Parathyroid adenoma (tissue), 2 donors: ENCODE measurements at regions not wholly inside any gene's neighbourhood (a gene's known extent, or its start where the extent isn't known, plus 50 kb on each side); places are given as distances from the start of the nearest gene placed in this dataset.
"Not testable (repeated sequence)": the region's sequence is repeated elsewhere in the genome, so short reads cannot be mapped to it uniquely, and the experiment has no call there.

ENCODE experiments used
- H2AFZ ChIP-seq: fragments of 300-600 bp; sonication (generic); one replicate; pipeline ENCODE4 v1.7.0; 2017; ENCODE audit warnings: antibody characterized with exemption, mild to moderate bottlenecking
- H3K27ac ChIP-seq: fragments of 300-600 bp; sonication (generic); one replicate; pipeline ENCODE4 v1.7.0; 2017
- H3K27me3 ChIP-seq: fragments of 300-600 bp; sonication (generic); one replicate; pipeline ENCODE4 v1.7.0; 2017; ENCODE audit warnings: low read length; ENCODE audit not compliant: control insufficient read depth, insufficient read depth
- H3K36me3 ChIP-seq: fragments of 300-600 bp; sonication (generic); one replicate; pipeline ENCODE4 v1.7.0; 2017; ENCODE audit warnings: low read length; ENCODE audit not compliant: control insufficient read depth, insufficient read depth
- H3K4me1 ChIP-seq: fragments of 300-600 bp; sonication (generic); one replicate; pipeline ENCODE4 v1.7.0; 2017; ENCODE audit warnings: control low read depth
- H3K4me2 ChIP-seq: fragments of 300-600 bp; sonication (generic); one replicate; pipeline ENCODE4 v1.7.0; 2017; ENCODE audit warnings: low read length
- H3K4me3 ChIP-seq: fragments of 300-600 bp; sonication (generic); one replicate; pipeline ENCODE4 v1.7.0; 2017; ENCODE audit warnings: low read depth, low read length
- H3K79me2 ChIP-seq: fragments of 300-600 bp; sonication (generic); one replicate; pipeline ENCODE4 v1.7.0; 2017; ENCODE audit warnings: control low read depth
- H3K9ac ChIP-seq: fragments of 300-600 bp; sonication (generic); one replicate; pipeline ENCODE4 v1.7.0; 2017; ENCODE audit warnings: mild to moderate bottlenecking
- H3K9me3 ChIP-seq: fragments of 300-600 bp; sonication (generic); one replicate; pipeline ENCODE4 v1.7.0; 2017; ENCODE audit warnings: low read length; ENCODE audit not compliant: control insufficient read depth
- CTCF ChIP-seq: fragments of 300-600 bp; sonication (generic); IDR thresholded peaks from one replicate; pipeline ENCODE4 v1.7.0; 2017; ENCODE audit warnings: antibody characterized with exemption, mild to moderate bottlenecking
- donor health status: primary hyperparathyroidism.

GRCh38 chr3:109696932-109697331 is 359.6 kb upstream of the DPPA4 start:
- no peaks in the 10 kb centered on the region for H3K27me3 ChIP-seq
- H2AFZ ChIP-seq = no peak overlapping the region
- H3K9ac ChIP-seq = no peak overlapping the region
- no peaks in the 10 kb centered on the region for H3K9me3 ChIP-seq
- H3K4me2 ChIP-seq = no peak overlapping the region
- no peaks in the 10 kb centered on the region for H3K36me3 ChIP-seq
- no peaks in the 10 kb centered on the region for H3K79me2 ChIP-seq
- H3K27ac ChIP-seq = no peak overlapping the region
- H3K4me1 ChIP-seq = no peaks in the 10 kb centered on the region
- no peak for TF ChIP-seq CTCF
- no peak overlapping the region for H3K4me3 ChIP-seq

- Histone ChIP-seq H3K27ac (no peak overlapping the region), H3K9ac (no peak overlapping the region), H3K4me2 (no peak overlapping the region), H3K4me3 (no peak overlapping the region), H3K36me3 (no peaks in the 10 kb centered on the region), H3K79me2 (no peaks in the 10 kb centered on the region), H3K9me3 (no peaks in the 10 kb centered on the region), H2AFZ (no peak overlapping the region), H3K4me1 (no peaks in the 10 kb centered on the region), H3K27me3 (no peaks in the 10 kb centered on the region)
- TF ChIP-seq CTCF = no peak
Observed at GRCh38 chr3:109702252-109702651, 364.9 kb upstream of the DPPA4 start.

GRCh38 chr3:109702976-109703375 is 365.6 kb upstream of the DPPA4 start:
- H3K27me3 ChIP-seq = no peaks in the 10 kb centered on the region
- no peak overlapping the region for H3K4me2 ChIP-seq
- H3K9me3 ChIP-seq = no peaks in the 10 kb centered on the region
- no peak overlapping the region for H3K9ac ChIP-seq
- H2AFZ ChIP-seq = no peak overlapping the region
- no peaks in the 10 kb centered on the region for H3K36me3 ChIP-seq
- TF ChIP-seq CTCF = no peak
- no peaks in the 10 kb centered on the region for H3K79me2 ChIP-seq
- H3K4me1 ChIP-seq = no peaks in the 10 kb centered on the region
- no peak overlapping the region for H3K27ac ChIP-seq
- H3K4me3 ChIP-seq = no peak overlapping the region

GRCh38 chr3:109705133-109705532 is 367.8 kb upstream of the DPPA4 start:
- H3K27me3 ChIP-seq, H3K4me1 ChIP-seq, H3K9me3 ChIP-seq, H3K4me2 ChIP-seq, H3K4me3 ChIP-seq, H3K27ac ChIP-seq, H3K79me2 ChIP-seq, H3K36me3 ChIP-seq, H2AFZ ChIP-seq, H3K9ac ChIP-seq: not testable (repeated sequence)

- H3K9me3 ChIP-seq = no peaks in the 10 kb centered on the region
- no peak overlapping the region for H2AFZ ChIP-seq
- no peak overlapping the region for H3K4me2 ChIP-seq
- no peak overlapping the region for H3K27ac ChIP-seq
- no peak for TF ChIP-seq CTCF
- no peaks in the 10 kb centered on the region for H3K36me3 ChIP-seq
- H3K9ac ChIP-seq = no peak overlapping the region
- H3K27me3 ChIP-seq = no peaks in the 10 kb centered on the region
- H3K4me3 ChIP-seq = no peak overlapping the region
- H3K4me1 ChIP-seq = no peaks in the 10 kb centered on the region
- H3K79me2 ChIP-seq = no peaks in the 10 kb centered on the region
Observed at GRCh38 chr3:109707617-109708016, 370.3 kb upstream of the DPPA4 start.
